GM12891 (cell line): ENCODE measurements at regions not wholly inside any gene's neighbourhood (a gene's known extent, or its start where the extent isn't known, plus 50 kb on each side); places are given as distances from the start of the nearest gene placed in this dataset.

Experiments used
- DNase-seq: peaks from one replicate; pipeline ENCODE4 v3.0.0; 2011; ENCODE audit warnings: low spot score; ENCODE audit not compliant: insufficient read length
- FAIRE-seq: peaks from 2 replicates; lab custom pipeline; 2011; peaks lifted over from hg19 to GRCh38; lab: Jason Lieb, UNC
- PAX5 ChIP-seq: IDR thresholded peaks from 2 replicates; pipeline ENCODE4 v1.6.1; 2011; ENCODE audit warnings: low read length, moderate library complexity, mild to moderate bottlenecking; ENCODE audit not compliant: insufficient read depth, severe bottlenecking
- POLR2A ChIP-seq: IDR thresholded peaks from 2 replicates; pipeline ENCODE4 v1.6.1; 2011; ENCODE audit warnings: low read depth, low read length, control low read depth
- POLR2AphosphoS5 ChIP-seq: IDR thresholded peaks from 2 replicates; pipeline ENCODE4 v1.6.1; 2011; ENCODE audit warnings: low read depth, low read length, control low read depth
- POU2F2 ChIP-seq: IDR thresholded peaks from 2 replicates; pipeline ENCODE4 v1.6.1; 2011; ENCODE audit warnings: low read depth, mild to moderate bottlenecking, control low read depth, low read length, moderate library complexity
- SPI1 ChIP-seq: IDR thresholded peaks from 2 replicates; pipeline ENCODE4 v1.6.1; 2011; ENCODE audit warnings: low read depth, low read length, control low read depth
- TAF1 ChIP-seq: IDR thresholded peaks from 2 replicates; pipeline ENCODE4 v1.6.1; 2011; ENCODE audit warnings: low read depth, low read length, control low read depth

DNA sequence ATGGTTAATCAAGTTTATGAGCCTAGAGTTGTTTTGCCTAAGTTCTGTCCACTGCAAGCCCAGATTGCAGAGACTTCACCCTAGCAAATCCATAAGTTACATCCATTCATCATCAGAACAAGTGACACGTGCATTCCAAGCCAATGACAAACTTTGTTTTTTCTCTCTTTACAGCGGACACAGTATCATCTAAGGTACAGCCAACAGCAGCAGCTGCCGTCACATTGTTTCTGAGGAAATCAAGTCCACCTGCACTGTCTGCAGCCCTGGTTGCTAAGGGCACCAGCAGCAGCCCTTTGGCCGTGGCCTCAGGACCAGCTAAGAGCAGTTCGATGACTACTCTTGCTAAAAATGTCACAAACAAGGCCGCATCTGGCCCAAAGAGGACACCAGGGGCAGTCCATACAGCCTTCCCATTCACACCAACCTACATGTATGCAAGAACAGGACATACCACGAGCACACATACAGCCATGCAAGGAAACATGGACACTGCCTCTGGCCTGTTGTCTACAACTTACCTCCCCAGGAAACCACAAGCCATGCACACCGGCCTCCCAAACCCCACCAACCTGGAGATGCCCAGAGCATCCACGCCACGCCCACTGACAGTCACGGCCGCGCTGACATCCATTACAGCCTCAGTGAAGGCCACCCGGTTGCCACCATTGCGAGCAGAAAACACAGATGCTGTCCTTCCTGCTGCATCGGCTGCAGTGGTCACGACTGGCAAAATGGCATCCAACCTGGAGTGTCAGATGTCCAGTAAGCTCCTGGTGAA is 155.8 kb downstream of the C11orf91 start:
- TF ChIP-seq TAF1 (no peak), POU2F2 (no peak), PAX5 (no peak), POLR2A (no peak), SPI1 (no peak), POLR2AphosphoS5 (no peak)
- FAIRE-seq (no peak), DNase-seq (no peak)

- TF ChIP-seq SPI1 (no peak), POLR2A (no peak), PAX5 (no peak), TAF1 (no peak), POLR2AphosphoS5 (no peak), POU2F2 (no peak)
- DNase-seq (no peak), FAIRE-seq (peak; percentile 43)
Observed at GRCh38 chr11:33543823-33544222, 156.8 kb downstream of the C11orf91 start.

- peak; percentile 34 for DNase-seq
- FAIRE-seq, result peak; percentile 76
- TF ChIP-seq POLR2A, result no peak
- no peak for TF ChIP-seq TAF1
- no peak for TF ChIP-seq SPI1
- TF ChIP-seq POU2F2, result no peak
- no peak for TF ChIP-seq POLR2AphosphoS5
- TF ChIP-seq PAX5, result no peak
Observed at GRCh38 chr11:33542921-33543320, 157.7 kb downstream of the C11orf91 start.

DNA sequence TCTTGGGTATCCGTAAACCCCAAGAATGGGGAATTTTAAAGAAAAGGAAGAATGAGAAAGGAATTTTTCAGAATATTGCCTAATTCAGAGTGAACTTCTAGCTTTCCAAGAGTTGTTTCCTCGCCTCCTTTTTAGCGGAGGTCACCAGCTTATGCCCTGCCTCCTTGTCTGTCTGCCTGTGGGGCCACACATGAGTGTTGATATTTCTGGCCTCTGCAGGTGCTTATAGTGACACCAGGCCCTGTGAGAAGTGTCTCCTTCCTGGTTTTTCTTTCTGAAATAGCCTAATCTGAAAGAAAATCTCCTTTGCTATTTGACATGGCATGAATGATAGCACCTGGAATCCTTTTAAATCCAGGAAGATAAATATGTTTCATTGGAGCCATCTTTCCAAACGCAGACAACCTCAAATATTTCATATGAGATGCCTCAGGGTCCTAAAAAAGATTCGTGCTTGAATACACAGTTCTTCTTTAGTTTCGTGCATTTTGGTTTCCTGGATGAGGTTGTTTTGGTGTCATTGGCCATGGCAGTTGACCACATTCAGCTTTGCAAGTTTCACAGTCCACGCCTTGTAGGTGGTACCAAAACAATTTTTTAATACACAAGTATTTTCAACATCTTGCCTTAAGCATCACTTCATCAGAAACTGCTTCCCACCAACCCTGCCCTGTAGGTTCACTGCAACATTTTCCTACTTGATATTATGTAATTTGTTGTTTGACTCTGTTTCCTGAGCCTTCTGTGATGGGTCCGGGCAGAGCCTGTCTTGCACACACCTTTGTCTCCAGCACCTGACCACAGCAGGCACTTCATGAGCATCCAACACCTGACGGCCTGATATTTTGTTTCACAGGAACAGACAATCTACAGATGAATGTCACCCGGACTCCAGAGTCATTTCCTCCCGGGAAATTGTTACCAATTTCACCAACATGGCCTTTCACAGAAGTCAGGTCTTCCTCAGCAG is 159.4 kb downstream of the C11orf91 start:
- DNase-seq, result no peak
- peak; percentile 69 for FAIRE-seq
- TF ChIP-seq POU2F2 (no peak), PAX5 (no peak), POLR2A (no peak), POLR2AphosphoS5 (no peak), SPI1 (no peak), TAF1 (no peak)

GRCh38 chr11:33540427-33540826 is 160.2 kb downstream of the C11orf91 start:
- FAIRE-seq (peak; percentile 67), DNase-seq (no peak)
- no peak for TF ChIP-seq POU2F2
- TF ChIP-seq POLR2AphosphoS5, result no peak
- no peak for TF ChIP-seq POLR2A
- TF ChIP-seq TAF1, result no peak
- TF ChIP-seq SPI1, result no peak
- no peak for TF ChIP-seq PAX5

- no peak for FAIRE-seq
- TF ChIP-seq POLR2AphosphoS5, result no peak
- TF ChIP-seq TAF1, result no peak
- no peak for TF ChIP-seq PAX5
- no peak for TF ChIP-seq POLR2A
- TF ChIP-seq POU2F2, result no peak
- no peak for TF ChIP-seq SPI1
Observed at GRCh38 chr11:33539751-33540150, 160.9 kb downstream of the C11orf91 start.

DNA sequence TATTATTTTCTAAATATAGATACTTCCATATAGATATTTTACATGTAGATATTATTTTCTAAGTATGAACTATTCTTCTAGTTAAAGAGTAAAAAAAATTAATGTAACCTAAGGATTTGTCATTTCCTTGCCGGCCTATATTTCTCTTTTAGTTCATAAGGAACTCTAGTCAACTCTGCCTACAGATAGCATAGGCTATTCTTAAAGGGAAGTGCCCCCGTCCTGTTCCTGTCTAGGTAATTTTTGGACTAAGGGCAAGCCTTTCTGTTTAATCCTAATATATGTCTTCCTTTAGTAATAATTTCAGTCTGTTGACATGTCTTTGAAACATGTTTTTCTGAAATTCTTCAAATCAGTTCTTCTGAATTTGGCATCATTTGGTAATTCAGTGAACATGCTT is 161.9 kb downstream of the C11orf91 start:
- no peak for FAIRE-seq
- TF ChIP-seq POLR2A (no peak), PAX5 (no peak), SPI1 (peak; percentile 91)
- DNase-seq, result no peak

More at GRCh38 chr11:33539751-33540150, 160.9 kb downstream of the C11orf91 start:
- DNase-seq, result no peak

DNA sequence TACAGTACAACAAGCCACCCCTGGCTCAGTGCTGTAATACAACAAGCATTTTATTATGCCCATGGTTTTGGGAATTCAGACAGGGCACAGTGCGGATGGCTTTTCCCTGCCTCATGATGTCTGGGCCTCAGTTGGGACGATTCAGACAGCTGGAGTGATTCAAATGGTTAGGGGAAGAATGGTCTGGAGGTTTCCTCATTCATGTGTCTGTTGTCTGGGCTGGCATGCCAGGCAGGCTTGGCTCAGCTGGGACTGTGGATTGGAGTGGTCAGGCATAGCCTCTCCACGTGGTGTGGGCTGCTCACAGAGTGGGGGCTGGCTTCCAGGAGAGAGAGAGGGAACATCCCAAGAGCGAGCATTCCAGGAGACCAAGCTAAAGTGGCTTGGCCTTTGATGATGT is 164.4 kb downstream of the C11orf91 start:
- FAIRE-seq, result no peak
- DNase-seq, result no peak
- TF ChIP-seq PAX5 (no peak), POLR2AphosphoS5 (no peak), SPI1 (no peak), POU2F2 (no peak), POLR2A (no peak)

DNA sequence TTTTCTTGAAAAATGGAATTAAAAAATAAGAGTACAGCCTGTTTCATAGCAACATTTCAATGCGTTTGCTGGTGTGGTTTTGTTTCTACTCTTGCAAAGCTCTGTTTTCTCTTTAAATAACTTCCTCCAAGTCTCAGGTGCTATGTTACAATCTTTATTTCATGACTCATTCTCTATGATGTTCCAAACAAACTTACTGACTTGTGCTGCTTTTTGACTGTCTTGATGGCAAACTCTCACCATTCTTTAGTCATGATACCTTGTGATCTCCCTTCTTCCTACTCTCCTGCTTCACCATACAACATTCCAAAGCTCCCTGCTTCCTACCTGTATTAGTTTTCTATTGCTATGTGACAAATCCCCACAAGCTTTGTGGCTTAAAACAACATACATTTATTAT is 166.1 kb downstream of the C11orf91 start:
- DNase-seq, result no peak
- FAIRE-seq, result no peak
- no peak for TF ChIP-seq POLR2AphosphoS5
- TF ChIP-seq PAX5, result no peak
- no peak for TF ChIP-seq POLR2A
- TF ChIP-seq POU2F2, result no peak
- no peak for TF ChIP-seq TAF1
- TF ChIP-seq SPI1, result no peak
